ENCODE measurements at regions not wholly inside any gene's neighbourhood (a gene's known extent, or its start where the extent isn't known, plus 50 kb on each side); places are given as distances from the start of the nearest gene placed in this dataset.

DNA sequence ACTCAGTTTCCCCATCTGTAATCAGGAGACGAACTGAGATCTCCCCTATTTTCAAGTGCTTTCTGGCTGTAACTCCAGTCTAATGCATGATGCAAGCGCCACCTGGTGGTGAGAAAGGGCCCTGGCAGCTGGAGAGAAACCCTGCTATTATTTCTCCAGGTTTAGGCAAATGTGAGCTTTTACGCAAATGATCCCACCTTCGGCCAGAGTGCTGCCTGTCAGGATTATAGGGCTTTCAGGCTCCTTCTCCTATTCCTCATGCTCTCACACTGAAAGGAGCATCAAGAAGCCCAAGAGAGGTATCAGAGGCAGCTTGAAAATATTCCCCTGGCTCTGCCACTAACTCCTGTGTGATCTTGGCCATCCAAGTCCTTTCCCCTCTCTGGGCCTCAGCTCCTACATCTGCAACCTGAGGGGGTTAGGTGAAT lies 93.9 kb upstream of the RASGRF1 start:
- DNase-seq, result peak; percentile 59 to 61

GRCh38 chr15:79180318-79180717 lies 89.7 kb upstream of the RASGRF1 start:
- no peak for DNase-seq

GRCh38 chr15:79179597-79179996 lies 89.0 kb upstream of the RASGRF1 start:
- DNase-seq, result no peak

- DNase-seq, result no peak
Observed at GRCh38 chr15:79179108-79179561, 88.6 kb upstream of the RASGRF1 start.

GRCh38 chr15:79178594-79178993 lies 88.0 kb upstream of the RASGRF1 start:
- no peak for DNase-seq

- DNase-seq, result no peak
Observed at GRCh38 chr15:79176151-79176550, 85.6 kb upstream of the RASGRF1 start.

DNA sequence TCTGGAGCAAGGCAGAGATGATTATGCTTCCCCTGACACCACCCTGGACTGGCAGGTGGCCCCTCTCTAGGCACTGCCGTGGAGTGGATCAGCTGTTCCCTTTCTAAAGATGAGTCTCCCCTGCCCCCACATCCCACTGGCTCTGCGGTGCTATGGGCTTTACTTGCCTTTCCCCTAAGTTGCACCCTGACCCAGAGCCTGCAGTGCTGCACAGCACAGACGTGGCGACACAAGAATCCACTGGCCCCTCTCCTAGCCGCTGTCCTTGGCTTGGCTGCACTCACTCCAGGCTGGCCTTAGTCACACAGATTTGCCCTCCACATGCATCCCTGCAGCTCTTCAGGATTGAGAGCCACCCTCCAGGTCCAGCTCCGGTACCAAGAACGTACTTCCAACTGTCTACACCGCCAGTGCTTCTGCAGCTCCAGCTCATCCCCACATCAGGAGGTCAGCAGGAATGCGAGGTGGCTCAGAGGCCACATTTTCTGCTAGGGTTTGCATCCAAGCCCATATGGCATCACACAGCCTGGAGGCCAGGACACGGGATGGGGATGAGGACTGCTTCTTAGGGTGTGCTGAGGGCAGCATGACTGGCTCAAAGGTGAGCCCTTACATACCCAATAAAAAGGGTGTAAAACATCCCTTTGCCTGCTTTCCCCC lies 82.4 kb upstream of the RASGRF1 start:
- no peak for DNase-seq

- no peak for DNase-seq
Observed at GRCh38 chr15:79172032-79172481, 81.5 kb upstream of the RASGRF1 start.

- DNase-seq, result no peak
Observed at GRCh38 chr15:79171320-79172031, 80.9 kb upstream of the RASGRF1 start.

GRCh38 chr15:79170256-79170664 lies 79.7 kb upstream of the RASGRF1 start:
- DNase-seq, result no peak

GRCh38 chr15:79169526-79170133 lies 79.0 kb upstream of the RASGRF1 start:
- no peak for DNase-seq

- no peak for DNase-seq
Observed at GRCh38 chr15:79168922-79169456, 78.4 kb upstream of the RASGRF1 start.

GRCh38 chr15:79167776-79168175 lies 77.2 kb upstream of the RASGRF1 start:
- DNase-seq, result no peak

DNA sequence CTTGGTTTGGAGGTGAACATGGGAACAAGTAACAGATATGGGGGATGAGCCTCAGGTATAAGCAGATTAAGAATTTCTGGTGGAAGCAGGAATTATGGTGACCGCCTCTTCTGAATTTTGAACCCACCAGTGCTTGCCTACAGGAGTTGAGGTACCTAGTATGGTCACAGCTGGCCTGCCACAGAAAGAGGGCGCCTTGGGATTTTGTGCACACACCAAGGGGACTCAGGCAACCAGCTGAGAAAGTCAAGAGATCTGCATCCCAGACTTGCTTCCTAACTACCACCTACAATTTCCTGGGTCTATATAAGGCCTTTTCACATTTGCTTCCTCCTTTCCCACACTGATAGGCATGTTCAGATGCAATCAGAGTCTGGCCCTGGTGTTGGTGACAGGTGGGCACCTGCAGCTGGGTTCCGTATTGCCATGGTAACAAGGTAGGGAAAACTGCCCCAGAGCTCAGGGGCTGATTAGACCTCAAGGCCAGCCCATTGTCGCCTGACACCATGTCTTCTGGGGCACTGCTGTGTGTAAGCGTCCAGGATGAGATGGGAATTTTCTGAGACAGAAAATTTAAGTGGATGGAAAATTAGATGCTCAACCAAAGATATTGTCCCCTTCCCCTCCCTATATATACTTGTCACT lies 75.9 kb upstream of the RASGRF1 start:
- DNase-seq, result no peak

DNA sequence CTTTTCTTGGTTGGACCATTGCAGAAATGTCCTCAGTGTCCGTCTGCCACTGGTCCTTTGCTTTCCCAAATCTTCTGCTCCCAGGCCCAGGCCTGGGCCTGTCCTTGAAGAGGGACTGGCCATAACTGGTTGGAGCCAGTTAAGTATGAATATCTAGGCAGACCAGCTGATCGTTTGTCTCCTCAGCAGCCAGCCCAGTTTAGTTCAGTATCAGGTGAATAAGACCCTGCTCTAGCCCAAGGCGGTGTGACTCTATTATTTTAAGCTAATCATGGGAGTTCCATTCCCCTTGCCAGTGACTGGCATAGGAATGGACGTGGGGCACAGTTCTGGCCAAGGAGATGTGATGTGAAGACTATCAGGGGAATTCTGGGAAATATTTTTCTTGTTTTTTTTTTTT lies 73.9 kb upstream of the RASGRF1 start:
- no peak for DNase-seq

DNA sequence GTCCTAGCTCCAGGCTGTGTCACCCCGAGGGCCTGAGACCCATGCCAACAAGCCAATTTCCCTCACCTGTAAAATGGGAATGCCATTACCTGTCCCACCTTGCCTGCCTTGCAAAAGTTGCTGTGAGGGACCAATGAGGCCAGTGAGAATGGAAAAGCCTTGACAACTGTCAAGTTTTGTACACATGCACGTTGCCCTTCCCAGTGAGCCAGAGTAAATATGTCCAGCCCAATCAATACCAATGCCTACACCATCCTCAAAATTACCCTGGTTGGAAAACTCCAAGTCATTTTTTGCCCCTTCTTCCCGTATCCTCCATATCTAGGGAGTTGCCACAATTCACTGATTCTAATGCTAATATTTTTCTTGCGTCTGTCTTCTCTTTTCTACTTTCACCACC lies 73.5 kb upstream of the RASGRF1 start:
- no peak for DNase-seq

DNA sequence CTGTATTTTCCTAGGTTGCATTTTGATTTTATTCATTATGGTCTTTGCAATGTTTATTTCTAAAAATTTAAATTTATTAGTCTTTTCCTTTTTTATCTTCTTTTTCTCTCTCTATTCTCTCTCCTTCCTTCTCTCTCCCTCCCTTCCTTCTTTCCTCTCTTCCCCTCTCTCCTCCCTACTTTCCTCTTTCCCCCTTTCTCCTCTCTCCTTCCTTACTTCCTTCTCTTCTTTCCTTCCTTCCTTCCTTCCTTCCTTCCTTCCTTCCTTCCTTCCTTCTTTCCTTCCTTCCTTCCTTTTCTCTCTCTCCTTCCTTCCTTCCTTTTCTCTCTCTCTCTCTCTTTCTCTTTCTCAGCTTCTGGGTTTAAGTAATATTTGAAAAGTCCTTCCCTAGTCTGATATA lies 72.8 kb upstream of the RASGRF1 start:
- DNase-seq, result no peak

- no peak for DNase-seq
Observed at GRCh38 chr15:79161837-79162508, 71.4 kb upstream of the RASGRF1 start.

- DNase-seq, result no peak
Observed at GRCh38 chr15:79160211-79160610, 69.6 kb upstream of the RASGRF1 start.

DNA sequence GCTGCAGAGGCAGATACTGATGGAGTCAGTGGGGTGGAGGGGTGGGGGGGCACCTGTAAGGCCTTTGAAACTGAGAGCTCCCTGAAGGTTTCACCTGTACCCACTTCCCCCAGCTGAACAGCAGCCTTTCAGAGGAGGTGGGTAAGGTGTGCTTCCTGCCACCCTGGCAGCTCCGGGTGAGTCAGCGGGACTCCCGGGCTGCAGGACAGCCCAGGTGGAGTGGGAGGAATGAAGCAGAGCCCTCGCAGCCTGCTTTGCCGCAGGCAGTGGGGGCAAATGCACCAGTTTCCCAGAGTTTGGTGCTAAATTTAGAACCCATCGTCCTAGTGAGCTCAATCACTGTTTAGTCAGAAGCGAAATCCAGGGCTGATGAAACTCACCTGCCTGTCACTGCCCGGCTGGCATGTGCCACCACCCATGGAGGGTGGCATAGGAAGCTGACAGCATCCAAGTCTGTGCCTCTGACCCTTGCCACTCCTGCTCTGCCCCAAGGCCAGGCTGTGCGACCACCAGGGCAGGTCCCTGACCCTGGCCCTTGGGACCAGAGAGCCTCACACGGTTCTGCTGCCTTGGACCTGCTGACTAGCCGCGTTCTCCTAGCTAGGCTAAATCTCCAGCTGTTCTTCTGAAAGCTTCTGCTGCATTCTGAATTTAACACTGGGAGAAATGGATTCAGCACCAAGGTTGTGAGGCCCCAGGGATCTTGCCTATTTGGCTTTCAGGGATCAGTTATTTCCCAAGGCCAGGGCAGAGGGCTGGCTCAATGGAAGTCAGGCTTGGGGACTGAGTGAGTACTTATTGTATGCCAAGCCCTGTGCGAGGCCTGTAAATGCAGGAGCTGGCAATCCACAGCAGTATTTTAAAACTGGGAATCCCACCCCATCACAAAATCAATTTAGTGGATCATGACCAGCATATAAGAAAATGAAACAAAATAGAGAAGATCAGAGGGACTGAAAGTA lies 67.3 kb upstream of the RASGRF1 start:
- DNase-seq, result no peak

GRCh38 chr15:79156704-79157375 lies 66.3 kb upstream of the RASGRF1 start:
- no peak for DNase-seq
